NCI-H1417 treated with DMSO at 0.1 percent for 48 hours (cell line): ENCODE measurements at regions not wholly inside any gene's neighbourhood (a gene's known extent, or its start where the extent isn't known, plus 50 kb on each side); places are given as distances from the start of the nearest gene placed in this dataset.
"Not testable (repeated sequence)": the region's sequence is repeated elsewhere in the genome, so short reads cannot be mapped to it uniquely, and the experiment has no call there.

ENCODE experiments used
- DNase-seq: peaks from one replicate; lab custom pipeline; 2025; lab: John Stamatoyannopoulos, UW

- no peak for DNase-seq
These were observed 125.2 kb upstream of the PBX1 start for GRCh38 chr1:164433818-164434170.

GRCh38 chr1:164440232-164440631, 118.8 kb upstream of the PBX1 start:
- DNase-seq, result no peak

GRCh38 chr1:164443166-164443565, 115.8 kb upstream of the PBX1 start:
- DNase-seq, result no peak

GRCh38 chr1:164443836-164444235, 115.1 kb upstream of the PBX1 start:
- no peak for DNase-seq

GRCh38 chr1:164446020-164446419, 113.0 kb upstream of the PBX1 start:
- no peak for DNase-seq

GRCh38 chr1:164452549-164452948, 106.4 kb upstream of the PBX1 start:
- DNase-seq, result no peak

GRCh38 chr1:164456272-164456671, 102.7 kb upstream of the PBX1 start:
- DNase-seq, result no peak

- not testable (repeated sequence) for DNase-seq
These were observed 99.8 kb upstream of the PBX1 start for GRCh38 chr1:164459176-164459575.

- no peak for DNase-seq
These were observed 93.0 kb upstream of the PBX1 start for GRCh38 chr1:164466001-164466421.

- no peak for DNase-seq
These were observed 92.6 kb upstream of the PBX1 start for GRCh38 chr1:164466429-164466828.

- no peak for DNase-seq
These were observed 88.0 kb upstream of the PBX1 start for GRCh38 chr1:164470996-164471395.

GRCh38 chr1:164472841-164473240, 86.1 kb upstream of the PBX1 start:
- DNase-seq, result no peak

GRCh38 chr1:164473544-164473943, 85.4 kb upstream of the PBX1 start:
- no peak for DNase-seq

- no peak for DNase-seq
These were observed 83.2 kb upstream of the PBX1 start for GRCh38 chr1:164475834-164476233.

- no peak for DNase-seq
These were observed 81.6 kb upstream of the PBX1 start for GRCh38 chr1:164477343-164477742.

GRCh38 chr1:164479242-164479641, 79.7 kb upstream of the PBX1 start:
- no peak for DNase-seq

GRCh38 chr1:164480285-164480907, 78.6 kb upstream of the PBX1 start:
- DNase-seq, result no peak

GRCh38 chr1:164495905-164496304, 63.1 kb upstream of the PBX1 start:
- DNase-seq, result no peak

GRCh38 chr1:164498792-164499191, 60.2 kb upstream of the PBX1 start:
- no peak for DNase-seq

- no peak for DNase-seq
These were observed 54.2 kb upstream of the PBX1 start for GRCh38 chr1:164504749-164505148.
